Astrocyte of the cerebellum (primary cell): ENCODE measurements at regions not wholly inside any gene's neighbourhood (a gene's known extent, or its start where the extent isn't known, plus 50 kb on each side); places are given as distances from the start of the nearest gene placed in this dataset.

Experiments
- DNase-seq: peaks from one replicate; pipeline ENCODE4 v3.0.0-alpha.2; 2011; ENCODE audit warnings: low read depth
- H3K4me3 ChIP-seq: 2 replicates; pipeline ENCODE4 v1.5.1; 2011; ENCODE audit warnings: mild to moderate bottlenecking, low read depth, low read length, moderate library complexity
- CTCF ChIP-seq: IDR thresholded peaks from 2 replicates; pipeline ENCODE4 v1.5.1; 2012; ENCODE audit warnings: low read length, low read depth, moderate library complexity, mild to moderate bottlenecking; ENCODE audit errors: missing control alignments
- in situ Hi-C: cut with HindIII; loops from 2 replicates; pipeline ENCODE4 v1.10.0; 2017; ENCODE audit warnings: low sequenced_read_pairs

- DNase-seq, result no peak
- in situ Hi-C loops, result no loop called here
- TF ChIP-seq CTCF, result no peak
- no peak overlapping the region for H3K4me3 ChIP-seq
Observed at GRCh38 chr9:23596913-23597634, 229.0 kb downstream of the ELAVL2 start.

- no peak for TF ChIP-seq CTCF
- no peak for DNase-seq
- in situ Hi-C loops, result no loop called here
Observed at GRCh38 chr9:23598994-23599393, 227.0 kb downstream of the ELAVL2 start.

GRCh38 chr9:23603311-23603710, 222.7 kb downstream of the ELAVL2 start:
- no peak overlapping the region for H3K4me3 ChIP-seq
- in situ Hi-C loops, result no loop called here
- TF ChIP-seq CTCF, result no peak
- DNase-seq, result no peak

More at GRCh38 chr9:23598994-23599393, 227.0 kb downstream of the ELAVL2 start:
- no peak overlapping the region for H3K4me3 ChIP-seq

GRCh38 chr9:23606107-23606506, 219.9 kb downstream of the ELAVL2 start:
- H3K4me3 ChIP-seq, result no peak overlapping the region
- TF ChIP-seq CTCF, result no peak
- in situ Hi-C loops, result no loop called here
- DNase-seq, result no peak

- in situ Hi-C loops, result no loop called here
- TF ChIP-seq CTCF, result no peak
- no peak for DNase-seq
- no peak overlapping the region for H3K4me3 ChIP-seq
Observed at GRCh38 chr9:23608456-23608855, 217.6 kb downstream of the ELAVL2 start.

- in situ Hi-C loops, result no loop called here
- no peak for TF ChIP-seq CTCF
- DNase-seq, result peak; percentile 8
Observed at GRCh38 chr9:23611869-23612268, 214.2 kb downstream of the ELAVL2 start.

More at GRCh38 chr9:23611869-23612268, 214.2 kb downstream of the ELAVL2 start:
- H3K4me3 ChIP-seq, result no peak overlapping the region
